Caki2 (cell line): ENCODE measurements at regions not wholly inside any gene's neighbourhood (a gene's known extent, or its start where the extent isn't known, plus 50 kb on each side); places are given as distances from the start of the nearest gene placed in this dataset.

Experiments
- DNase-seq: peaks from one replicate; pipeline ENCODE4 v3.0.0-alpha.2; 2015; ENCODE audit warnings: low read depth
- in situ Hi-C: cut with HindIII; loops from 2 replicates; pipeline ENCODE4 v1.10.0; 2016; ENCODE audit warnings: low sequenced_read_pairs, low pct_unique_long_range_greater_than_20kb, mixed read lengths

DNA sequence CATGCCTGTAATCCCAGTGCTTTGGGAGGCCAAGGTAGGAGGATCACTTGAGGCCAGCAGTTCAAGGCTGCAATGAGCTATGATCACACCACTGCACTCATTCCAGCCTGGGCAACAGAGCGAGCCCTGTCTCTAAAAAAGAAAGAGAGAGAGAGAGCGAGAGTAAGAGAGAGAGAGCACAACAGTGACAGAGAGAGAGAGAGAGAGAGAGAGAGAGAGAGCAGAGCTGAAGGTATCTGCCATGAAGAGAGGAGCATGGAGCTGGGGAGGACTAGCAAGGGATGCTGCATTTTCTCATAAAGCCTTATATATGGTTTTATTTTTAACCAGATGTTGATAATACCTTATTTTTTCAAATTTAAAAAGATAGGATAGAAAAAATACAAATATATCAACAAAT is 84.5 kb upstream of the RNF32 start:
- in situ Hi-C loops = loop anchor here (10.0 kb wide), 1 partner anchor 81 kb away; no protein-coding TSS in a partner anchor
- no peak for DNase-seq

DNA sequence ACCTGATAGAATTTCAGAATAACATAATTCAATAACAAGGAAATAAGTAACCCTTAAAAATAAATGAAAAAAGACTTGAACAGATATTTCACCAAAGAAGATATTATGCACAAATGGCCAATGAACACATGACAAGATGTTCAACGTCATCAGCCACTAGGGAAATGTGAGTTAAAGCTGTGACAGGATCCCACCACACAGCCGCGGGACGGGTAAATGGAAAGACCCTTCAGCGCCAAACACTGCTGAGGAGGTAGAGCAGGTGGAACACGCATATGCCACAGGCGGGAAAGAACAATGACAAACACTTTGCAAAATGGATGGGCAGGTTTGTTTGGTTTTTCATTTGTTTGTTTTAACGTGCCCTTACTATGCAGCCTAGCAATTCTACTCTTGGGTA is 86.1 kb upstream of the RNF32 start:
- DNase-seq = no peak
- in situ Hi-C loops = loop anchor here (10.0 kb wide), 1 partner anchor 80 kb away; no protein-coding TSS in a partner anchor

DNA sequence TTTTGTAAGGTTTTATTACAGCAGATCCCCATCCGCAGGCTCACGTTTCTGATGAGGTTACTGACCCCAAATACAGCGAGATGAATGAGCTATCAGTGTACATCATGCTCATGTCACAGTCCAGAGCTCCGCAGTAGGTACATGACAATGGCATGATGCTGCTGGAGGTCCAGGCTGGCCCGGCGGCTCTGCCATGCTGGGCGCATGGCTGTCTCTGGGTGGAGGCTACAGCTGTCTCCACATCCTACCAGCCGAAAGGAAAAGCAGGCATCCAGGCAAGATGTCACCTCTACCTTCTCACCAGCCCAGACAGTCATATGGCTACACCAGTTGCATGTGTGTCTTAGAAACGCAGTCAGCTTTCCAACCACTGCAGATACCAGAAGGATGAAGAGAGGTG is 90.9 kb upstream of the RNF32 start:
- no peak for DNase-seq
- in situ Hi-C loops = loop anchor here (10.0 kb wide), 1 partner anchor 75 kb away; no protein-coding TSS in a partner anchor

DNA sequence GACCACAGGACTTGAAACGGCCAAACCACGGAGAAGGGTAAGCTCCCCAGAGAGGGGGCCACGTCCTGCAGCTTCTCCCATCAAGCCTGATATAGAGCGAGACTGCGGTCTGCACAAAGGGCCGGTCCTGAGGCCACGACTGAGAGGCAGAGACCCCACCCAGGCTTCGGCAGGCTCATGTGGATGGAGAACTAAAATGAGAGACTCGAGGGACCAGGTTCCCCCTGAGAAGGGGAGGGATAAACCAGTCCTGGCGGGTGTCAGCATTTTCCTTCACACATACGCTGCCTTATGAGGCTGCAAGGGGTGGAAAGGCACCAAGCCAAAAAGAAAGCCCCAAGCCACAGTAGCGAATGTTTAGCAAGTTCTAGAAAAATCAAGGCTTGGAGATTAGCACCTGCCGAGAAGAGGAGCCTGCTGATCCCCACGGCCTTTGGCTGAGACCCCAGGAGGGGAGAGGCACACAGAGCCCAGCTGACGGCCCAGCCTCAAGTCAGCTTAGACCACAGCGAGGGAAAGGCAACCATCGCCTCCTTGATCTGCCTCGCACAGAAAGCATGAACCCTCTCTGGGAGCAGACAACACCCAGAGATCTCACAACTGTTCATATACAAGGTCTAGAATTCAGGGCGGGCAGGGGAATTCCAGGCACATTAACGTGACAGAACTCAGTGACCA is 92.6 kb upstream of the RNF32 start:
- in situ Hi-C loops = no loop called here
- DNase-seq = no peak

DNA sequence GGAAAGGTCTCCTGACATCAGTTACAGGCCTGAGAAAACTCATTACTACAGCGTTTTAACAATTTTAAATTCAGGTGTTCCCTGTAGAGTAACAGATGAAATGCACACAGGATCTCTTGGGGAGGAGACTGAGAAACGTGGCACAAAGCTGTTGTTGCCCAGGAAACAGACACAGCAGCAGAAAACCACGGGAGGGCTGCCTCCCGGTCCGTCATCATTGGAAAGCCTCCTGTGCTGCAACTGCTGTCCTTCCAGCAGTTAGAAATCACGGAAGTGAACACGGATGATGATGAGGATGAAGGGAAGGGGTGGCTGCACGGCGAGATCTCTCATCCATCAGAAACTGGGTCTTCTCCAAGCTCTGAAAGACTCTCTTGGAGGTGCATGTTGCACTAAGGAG is 94.6 kb upstream of the RNF32 start:
- DNase-seq = no peak
- in situ Hi-C loops = no loop called here

DNA sequence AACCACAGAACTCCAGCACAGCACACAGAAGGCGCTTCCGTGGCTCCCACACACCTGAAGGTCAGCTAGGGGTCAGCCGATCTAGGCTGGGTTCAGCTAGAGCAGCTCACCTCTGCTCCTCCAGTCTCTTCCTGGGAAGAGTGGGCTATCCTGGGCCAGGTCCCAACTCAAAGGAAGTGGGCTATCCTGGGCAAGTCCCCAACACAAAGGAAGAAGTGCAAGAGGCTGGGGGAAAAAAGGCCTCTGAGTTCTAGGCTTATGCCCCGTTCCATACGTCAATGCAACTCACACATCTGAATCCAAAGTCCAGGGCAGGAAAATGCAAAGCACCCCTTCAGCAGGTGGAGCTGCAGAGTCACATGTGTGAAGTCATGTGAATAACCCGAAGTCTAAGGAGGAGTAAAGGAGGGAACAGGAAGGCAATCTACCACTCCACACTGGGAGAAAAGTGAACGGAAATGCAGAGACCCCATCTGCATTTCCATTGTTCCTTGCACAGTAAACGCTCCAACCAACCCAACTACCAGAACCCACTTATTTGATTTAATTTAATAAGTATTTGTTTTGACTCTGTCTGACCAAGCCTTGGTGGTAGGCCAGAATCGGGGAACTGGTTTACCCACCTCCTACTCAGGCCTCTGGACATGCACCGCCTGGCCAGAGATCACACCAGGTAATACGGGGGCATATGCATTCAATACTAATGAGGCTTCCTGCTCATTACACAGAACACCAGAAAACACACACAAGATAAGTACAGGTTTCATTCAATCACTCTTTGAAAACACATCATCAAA is 95.5 kb upstream of the RNF32 start:
- in situ Hi-C loops = no loop called here
- DNase-seq = no peak

DNA sequence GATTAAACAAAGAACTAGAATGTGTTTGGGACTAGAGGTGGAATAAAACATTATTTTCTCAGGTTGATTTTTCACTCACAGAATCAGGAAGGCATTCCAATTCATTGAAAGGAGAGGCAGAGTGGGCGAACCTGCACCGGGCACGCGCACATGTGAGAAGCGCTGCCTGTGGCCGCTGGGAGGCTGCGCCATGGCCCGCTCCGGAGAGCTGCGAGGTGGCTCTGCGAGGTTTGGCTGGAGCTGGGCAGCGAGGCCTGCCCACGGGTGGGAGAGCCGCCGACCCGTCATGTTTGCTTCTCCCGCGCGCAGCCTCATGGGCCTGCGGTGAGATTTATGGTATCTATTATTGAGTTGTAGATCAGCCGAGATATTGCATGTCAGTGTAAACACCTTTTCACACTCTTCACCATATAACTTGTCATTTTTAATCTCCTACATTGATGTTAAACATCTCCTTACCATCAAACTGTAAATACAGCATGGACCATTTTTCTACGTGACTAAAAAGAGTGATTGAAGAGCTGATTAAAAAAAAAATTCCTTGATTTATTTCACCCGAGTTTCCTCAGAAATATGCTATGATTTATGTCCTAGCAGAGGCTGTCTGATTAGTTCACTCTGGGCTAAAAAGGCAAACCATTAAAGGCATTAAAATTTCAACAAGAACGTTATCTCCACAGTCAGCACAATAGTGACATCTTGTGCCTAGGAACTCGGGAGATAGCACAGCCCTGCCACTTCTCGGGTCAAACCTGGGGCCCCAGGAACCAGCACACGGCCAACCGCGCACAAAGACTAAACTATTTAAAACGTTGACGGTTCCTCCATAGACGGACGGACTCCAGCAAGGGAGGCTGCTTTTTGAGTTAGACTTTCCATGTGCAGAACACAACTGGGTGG is 96.6 kb upstream of the RNF32 start:
- in situ Hi-C loops = no loop called here
- no peak for DNase-seq

DNA sequence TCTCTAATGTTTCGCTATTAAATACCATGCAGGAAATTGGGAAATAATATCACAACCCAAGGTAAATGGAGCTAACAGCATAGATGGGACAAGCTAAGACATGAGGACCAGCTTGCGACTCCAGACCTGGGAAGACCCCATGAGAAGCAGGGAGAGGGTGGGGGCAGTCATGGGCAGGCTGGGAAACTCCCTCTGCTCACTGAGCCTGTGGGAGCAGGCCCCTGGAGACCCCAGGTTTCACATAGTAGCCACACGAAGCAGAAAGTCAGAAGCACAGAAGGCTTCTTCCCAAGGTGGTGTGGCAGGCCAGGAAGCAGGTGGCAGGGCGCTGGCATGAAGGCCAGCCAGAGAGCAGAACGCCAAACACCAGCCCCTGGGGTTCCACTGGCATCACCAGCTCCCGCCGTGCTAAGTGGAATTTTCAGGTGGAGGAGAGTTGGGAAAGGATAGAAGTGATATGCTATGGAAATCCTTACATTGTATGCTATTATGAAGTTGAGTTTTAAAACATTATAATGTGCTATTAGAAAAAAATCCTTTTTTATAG is 99.9 kb upstream of the RNF32 start:
- no peak for DNase-seq
- in situ Hi-C loops = no loop called here

DNA sequence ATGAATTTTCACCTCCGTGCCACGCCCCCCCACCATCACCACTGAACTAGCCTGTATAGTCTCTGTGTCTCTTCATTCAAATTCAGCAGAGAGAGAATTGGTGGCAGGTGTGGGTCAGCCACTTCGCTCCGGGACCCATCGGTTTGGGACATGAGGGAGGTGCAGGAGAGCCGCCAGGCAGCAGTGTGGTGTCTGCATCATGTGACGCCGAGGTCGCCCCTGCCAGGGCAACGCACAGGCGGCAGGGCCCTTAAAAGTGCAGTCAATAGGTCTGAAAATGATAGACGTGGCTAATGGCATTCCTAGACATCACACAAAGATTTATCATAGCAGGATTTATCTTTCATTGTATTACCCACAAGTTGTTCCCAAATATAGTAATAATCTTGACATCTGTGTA is 100.6 kb upstream of the RNF32 start:
- DNase-seq = no peak
- in situ Hi-C loops = no loop called here

DNA sequence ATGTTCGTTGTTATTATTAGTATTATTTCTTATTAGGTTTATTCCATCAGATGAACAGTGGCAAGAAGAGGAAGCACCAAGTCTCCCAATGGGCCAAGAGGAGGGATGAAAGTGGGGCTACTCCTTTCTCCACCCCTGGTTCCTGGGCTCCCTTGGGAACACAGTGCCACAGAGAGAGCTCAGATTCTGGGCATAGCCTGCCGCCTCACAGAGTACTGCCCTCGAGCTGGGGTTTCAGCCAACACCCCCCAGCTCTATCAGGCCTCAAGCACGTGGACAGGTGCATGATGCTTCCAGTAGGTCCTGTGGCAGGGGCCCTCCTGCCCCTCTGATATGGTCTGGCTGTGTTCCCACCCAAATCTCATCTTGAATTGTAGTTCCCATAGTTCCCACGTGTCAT is 103.6 kb upstream of the RNF32 start:
- in situ Hi-C loops = no loop called here
- no peak for DNase-seq

DNA sequence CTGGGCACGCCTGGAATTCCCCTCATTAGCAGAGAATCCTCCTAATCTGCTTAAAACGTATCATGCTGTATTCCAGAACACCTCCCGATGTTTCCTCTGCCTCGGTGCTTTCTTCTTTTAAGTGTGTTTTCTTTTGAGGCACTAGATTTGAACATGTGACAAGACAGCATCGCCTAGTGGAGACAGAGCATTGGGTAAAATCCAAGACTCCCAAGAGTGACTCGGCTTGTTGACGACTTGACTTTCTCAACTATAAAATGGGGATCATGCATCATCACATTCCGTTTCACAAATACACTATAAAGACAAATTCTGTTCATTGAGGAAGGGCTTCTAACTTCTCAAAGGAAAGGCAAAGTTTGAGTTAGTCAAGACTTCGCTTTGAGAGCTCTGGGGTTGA is 105.6 kb upstream of the RNF32 start:
- no peak for DNase-seq
- in situ Hi-C loops = no loop called here

DNA sequence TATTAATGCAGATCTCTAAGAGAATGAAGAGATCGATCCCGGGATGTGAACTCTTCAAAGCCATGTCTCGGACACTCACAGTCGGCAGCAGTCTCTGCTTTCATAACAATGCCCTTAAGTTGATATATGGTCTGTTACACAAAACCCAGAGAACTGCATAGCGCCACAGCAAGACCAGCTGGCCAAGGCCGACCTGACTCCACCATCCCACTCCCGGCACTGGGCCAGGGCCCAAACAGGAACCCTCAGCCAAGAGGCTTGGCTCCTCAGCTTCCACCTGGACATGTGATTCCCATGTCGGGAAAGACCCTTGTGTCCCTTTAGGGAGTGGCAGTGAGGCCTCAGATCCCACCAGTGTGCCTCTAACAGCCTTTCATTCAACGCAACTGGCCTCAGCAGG is 106.6 kb upstream of the RNF32 start:
- DNase-seq = no peak

DNA sequence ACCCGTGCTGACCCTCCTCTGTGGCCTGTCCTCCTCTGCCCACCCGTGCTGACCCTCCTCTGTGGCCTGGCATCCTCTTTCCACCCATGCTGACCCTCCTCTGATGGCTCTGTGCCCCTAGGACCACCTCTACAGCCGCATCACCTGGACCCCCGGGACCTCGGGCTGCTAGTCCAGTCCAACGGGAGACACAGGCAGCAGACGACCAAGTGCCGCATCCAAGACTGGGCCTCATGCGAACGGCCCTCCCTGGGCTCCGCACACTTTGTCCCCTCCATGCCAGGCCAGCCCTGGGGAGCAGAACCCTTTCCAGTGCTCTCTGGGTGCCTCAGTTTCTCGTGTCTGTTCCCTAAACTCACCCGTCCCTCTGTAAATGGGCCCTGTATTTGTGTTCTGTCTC is 107.2 kb upstream of the RNF32 start:
- in situ Hi-C loops = no loop called here
- no peak for DNase-seq

More for the DNA sequence above, 106.6 kb upstream of the RNF32 start:
- in situ Hi-C loops = no loop called here

DNA sequence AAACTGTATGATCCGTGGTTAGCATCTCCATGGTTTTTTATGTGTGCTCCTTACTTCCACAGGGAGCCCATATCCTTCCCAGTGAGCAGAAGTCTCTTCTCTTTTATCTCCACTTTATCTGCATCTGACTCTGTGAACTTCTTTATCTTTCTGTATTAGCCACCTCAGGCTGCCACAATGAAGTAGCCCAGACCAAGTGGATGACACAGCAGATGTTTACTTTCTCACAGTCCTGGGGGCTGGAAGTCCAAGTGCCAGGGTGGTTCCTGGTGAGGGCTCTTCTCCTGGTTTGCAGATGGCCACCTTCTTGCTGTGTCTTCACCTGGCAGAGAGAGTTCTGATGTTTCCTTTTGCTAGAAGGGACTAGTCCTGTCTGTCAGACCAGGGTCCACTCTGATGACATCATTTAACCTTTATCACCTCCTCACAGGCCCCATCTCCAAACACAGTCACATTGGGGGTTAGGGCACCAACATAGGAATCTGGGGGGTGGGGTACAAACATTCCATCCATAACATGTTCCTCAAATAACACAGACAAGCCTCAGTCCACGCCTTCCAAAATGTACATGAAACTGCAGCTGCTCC is 108.5 kb upstream of the RNF32 start:
- no peak for DNase-seq
- in situ Hi-C loops = no loop called here

DNA sequence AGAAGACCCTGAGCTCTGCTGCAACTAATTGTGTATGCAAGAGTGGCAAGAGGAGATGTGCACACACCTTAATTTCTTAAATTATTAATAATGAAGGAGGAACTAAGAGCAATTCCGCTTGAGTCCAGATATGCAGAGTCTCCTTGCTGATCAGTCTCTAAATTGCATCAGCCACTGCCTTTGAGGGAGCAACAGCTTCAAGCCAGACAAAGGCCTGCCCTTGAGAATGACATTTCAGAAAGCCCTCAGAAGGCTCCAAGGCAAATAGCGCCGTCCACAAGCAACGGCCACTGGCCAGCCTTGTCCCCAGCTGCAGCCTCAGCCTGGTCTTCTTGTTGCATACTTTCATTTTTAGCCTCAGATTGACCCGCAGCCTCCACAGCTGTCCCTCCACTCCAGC is 110.6 kb upstream of the RNF32 start:
- DNase-seq = no peak

DNA sequence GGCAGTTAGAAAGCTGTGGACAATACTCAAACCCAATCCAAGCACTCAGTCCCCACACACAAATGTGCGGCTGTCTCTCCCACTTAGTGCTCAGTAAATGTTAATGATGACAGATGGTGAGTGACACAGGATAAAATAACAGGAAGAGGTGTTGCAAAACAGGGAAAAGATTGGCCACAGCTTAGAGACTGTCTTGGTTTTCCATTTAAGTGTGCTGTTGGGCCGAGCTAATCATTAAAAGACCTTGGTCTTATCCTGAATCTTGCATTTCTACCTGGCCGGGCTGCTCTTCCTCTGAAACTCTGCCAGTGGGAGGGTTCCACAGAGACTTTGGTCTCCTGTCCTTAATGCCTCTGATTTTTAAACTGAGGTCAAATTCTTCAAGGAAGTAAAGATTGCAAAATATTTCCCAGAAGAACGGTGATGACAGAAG is 113.1 kb upstream of the RNF32 start:
- in situ Hi-C loops = no loop called here
- no peak for DNase-seq

More for the DNA sequence above, 110.6 kb upstream of the RNF32 start:
- in situ Hi-C loops = no loop called here

DNA sequence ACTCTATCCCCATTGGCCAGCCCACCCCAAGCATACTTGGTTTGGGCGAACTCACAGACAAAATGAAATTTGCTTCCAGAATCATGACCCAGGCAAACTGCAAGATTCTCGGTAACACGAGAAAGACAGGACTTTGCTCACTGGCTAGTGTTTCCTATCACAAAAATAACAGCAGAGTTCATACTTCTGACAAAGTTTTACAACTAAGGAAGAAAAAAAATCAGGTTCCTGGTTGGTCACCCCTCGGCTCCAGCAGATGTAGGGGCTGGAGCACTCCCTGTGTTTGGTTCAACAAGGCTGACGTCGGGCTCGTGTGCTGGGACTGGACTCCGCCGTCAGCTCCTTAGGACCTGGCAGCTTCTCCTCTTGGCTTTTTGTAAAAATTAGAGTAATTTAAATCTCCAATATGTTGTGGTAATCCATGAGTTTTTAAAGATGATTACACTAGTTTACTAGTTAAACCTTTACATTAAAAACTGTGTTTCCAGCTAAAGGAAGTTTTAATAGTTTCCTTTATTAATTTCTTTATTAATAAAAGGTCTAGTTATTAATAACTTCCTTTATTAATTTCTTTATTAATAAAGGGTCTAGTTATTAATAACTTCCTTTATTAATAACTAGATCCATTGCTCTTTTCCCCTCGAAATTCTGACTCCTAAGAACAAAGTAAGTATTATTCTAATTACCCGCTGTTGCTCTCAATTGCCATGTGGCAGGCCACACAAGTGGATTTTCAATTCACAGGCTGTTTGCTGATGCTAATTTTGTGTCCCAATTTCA is 115.6 kb upstream of the RNF32 start:
- no peak for DNase-seq
- in situ Hi-C loops = no loop called here
